SKM-1 treated with dmso at 0.1 percent for 144 hours (cell line): ENCODE measurements at regions not wholly inside any gene's neighbourhood (a gene's known extent, or its start where the extent isn't known, plus 50 kb on each side); places are given as distances from the start of the nearest gene placed in this dataset.
A peak's percentile ranks its signal among the peaks of the same experiment; 100 is the strongest.
"Not testable (repeated sequence)": the region's sequence is repeated elsewhere in the genome, so short reads cannot be mapped to it uniquely, and the experiment has no call there.

Experiments used
- DNase-seq: peaks from one replicate; lab custom pipeline; 2025; ENCODE audit not compliant: unreplicated experiment; lab: John Stamatoyannopoulos, UW

DNA sequence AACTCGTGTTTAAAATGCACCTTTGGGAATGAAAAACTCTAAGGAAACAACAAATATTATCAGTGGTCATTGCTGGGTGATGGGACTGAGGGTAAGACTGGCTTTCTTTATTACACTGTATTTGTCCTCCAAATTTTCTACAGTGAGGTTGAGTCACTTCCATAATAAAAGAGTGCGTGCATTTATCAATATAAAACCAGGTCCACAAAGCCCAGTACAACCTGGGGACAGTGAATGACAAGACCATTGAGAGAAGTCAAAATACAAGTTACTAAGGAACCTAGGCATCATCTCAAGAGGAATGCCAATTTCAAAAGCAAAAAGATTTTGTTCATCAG, 76.4 kb downstream of the MAGED4 start:
- no peak for DNase-seq

DNA sequence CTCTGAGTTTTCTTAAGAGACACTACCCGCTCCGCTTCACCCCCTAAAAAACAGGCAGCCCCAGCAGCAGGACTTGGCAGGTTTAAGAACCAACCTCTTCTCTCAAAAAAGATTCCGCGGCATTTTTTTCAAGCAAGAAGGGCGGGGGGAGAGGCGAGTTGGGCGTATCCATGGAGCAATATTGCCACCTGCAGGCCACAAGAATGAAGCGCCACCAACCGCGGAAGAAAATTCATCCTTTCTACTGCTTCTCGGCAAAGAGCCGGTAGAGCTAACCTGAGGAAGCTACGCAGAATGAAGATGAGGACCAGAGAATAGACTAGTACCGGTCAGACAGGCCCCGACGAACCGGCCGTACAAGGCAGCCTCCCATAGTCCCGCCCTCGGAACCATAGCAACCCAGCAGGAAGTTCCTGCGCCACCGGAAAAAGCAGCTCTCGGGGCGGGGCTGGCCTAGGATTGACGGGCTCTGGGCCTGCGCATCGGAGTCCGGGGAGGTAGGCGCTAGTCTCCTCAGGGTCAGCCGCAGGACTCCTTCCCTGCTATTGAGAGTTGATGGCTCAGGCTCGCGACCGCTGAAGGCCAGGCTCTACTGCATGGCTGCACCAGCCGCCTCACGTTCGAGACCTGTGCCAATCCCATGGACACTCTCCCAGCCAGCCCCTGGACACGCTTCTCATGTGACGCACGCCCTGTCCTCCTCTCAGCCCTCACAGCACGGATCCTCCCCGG, 76.9 kb downstream of the MAGED4 start:
- peak; percentile 45 for DNase-seq

DNA sequence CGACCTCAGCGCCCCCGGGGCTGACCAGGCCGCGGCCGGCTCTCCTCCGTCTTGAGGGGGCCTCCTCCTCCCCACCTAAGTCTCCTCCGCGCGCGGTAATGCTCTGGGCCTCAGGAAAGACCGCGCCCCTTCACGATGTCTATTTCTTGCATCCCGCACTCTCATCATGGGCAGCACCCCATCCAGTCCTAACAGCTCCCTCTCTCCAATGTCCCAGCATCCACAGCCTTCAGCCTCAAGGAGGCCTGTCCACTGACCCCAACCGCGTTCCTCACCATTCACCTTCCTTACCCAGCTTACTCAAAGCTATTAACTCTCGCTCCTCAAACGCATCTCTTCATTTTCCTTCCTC, 77.5 kb downstream of the MAGED4 start:
- DNase-seq = no peak

DNA sequence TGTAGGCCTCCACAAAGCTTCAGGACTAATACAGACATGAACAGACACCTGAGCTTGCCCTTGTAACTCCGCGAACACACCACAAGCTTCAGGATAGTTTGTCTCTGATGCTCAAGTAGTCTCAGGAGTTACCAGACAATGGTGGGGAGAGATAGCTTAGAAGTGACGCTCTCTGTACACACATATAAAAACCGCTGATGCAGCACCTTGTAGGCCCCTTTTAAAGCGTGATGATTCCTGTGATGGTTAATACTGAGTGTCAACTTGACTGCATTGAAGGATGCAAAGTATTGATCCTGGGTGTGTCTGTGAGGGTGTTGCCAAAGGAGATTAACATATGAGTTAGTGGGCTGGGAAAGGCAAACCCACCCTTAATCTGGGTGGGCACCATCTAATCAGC, 78.7 kb downstream of the MAGED4 start:
- DNase-seq = no peak

DNA sequence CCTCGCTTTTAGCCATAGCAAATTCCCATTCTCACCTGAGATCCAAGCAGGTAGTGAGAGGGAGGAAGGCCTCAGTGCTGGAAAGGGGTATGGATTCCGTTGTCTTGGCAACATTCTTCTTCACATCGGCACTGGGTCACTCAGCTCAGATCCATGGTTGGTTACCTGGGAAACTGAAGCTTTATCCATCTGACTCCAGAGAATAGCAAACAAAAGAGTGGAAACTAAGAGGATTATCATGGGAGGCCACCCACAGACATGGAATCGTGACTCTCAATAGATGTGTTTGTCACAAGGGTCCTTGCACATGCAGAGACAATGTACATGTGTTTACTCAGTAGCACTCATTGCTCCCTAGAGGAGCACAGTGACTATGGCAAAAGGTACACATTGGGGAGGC, 81.0 kb downstream of the MAGED4 start:
- no peak for DNase-seq

DNA sequence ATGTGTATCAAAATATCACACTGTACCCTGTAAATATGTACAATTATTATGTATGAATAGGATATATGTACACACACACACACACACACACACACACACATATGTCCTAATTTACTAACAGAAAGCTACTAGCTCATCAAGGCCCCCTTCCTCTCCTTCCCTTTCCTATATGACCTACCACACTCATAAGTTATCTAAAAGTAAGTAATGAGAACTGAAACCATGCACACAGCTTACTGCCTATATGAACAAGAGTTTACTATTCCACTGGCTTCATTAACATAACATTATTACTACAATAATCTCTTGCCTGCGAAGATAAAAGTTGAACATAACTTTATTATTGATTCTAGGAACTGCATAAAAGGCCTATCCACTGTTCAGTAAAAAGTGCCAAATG, 83.8 kb downstream of the MAGED4 start:
- DNase-seq = not testable (repeated sequence)

DNA sequence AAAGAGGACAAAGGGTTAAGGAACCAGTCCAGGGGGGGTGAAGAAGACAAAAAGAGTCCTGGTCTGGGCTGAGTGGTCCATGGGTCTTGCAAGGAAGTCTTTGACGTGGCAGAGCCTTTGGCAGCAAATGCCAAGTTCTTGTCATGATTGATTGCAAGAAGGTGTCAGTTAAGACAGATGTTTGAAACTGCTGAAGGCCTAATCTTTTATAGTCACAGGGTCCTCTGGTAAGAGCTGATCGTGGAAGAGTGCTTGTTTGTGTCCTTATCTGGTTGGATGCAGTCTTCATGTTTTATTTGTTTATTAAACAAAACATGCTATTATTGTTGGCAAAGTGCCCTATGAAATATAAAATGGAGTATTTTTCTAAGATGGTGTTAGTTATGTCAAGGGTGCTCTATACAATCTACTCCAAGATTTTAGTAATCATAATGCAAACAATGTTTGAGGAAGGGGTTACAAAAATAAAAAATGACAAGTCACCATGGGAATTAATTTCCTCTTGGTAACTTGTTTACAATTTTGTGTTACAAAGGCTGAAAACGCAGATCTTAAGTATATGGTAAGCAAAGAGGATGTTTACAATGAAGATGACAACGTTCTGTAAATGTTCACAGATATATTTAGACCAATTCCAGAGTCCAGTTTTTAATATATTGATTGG, 85.9 kb downstream of the MAGED4 start:
- DNase-seq = no peak

DNA sequence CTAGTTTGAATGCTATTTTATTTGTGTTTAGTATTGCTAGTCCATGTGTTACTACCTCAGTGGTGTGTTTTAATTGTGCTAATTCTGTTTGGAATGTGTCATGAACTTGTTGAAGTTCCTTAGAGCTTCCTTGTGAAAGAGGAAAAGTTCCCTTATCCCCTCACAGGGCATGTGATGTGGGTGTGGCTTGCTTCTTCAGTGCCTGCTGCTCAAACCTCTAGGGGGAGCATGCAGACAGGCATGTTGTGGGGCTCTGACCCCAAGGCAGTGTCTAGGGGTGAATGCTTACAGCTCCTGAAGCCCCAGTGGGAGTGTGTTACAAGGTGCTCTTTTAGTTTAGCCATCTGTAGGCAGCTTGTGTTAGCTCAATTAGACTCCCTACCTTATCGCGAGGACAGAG, 86.5 kb downstream of the MAGED4 start:
- DNase-seq = peak; percentile 13

DNA sequence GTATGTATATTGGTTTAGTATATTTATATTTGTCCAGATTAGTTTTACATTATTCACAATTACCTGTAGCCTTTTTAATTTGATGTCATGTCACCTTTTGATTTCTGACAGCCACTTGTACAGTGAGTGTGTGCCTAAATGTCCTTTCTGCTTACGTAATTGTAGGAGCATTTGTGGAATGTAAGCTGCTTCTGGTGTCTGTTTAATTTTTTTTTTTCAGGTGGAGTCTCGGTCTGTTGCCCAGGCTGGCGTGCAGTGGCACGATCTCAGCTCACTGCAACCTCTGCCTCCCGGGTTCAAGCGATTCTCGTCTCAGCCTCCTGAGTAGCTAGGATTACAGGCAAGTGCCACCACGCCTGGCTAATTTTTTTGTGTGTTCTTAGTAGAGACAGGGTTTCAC, 91.2 kb upstream of the XAGE2 start:
- DNase-seq = no peak

DNA sequence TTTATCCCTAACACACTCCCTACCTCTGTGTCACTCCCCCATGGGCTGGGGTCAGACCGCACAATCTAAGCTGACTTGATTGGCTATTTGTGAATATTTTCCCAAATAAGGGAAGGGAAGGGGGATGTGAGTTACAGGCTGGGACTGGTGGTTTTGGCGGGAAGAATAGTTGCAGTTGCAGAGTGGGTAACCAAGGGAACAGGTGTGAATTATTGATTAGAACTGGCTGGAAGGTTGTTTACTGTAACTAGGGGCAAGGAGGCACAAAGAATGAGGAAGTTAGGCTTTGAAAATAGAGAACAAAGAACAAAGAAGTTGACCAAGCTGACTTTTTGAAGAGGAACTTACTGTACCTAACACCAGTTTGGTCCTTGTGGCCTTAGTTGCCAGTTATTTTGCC, 88.0 kb upstream of the XAGE2 start:
- peak; percentile 86 for DNase-seq

DNA sequence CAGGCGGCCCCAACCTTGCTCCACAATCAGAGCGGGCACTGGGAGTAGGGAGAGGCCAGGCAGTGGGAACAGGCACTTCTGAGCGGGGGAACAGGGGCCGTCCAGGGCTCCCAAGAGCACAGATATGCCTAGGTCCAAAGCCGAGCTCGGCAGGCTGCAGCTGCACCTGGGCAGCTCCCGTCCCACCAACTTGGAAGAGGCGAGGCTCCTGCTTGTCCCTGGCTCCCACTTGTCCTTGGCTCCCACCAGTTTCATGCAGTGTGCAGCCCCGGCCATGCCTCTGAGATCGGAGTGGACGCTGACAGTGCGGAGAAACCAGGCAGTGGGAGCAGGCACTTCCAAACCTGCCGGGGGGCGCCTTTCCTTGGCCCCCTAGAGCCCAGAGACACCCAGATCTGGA, 84.0 kb upstream of the XAGE2 start:
- DNase-seq = no peak

DNA sequence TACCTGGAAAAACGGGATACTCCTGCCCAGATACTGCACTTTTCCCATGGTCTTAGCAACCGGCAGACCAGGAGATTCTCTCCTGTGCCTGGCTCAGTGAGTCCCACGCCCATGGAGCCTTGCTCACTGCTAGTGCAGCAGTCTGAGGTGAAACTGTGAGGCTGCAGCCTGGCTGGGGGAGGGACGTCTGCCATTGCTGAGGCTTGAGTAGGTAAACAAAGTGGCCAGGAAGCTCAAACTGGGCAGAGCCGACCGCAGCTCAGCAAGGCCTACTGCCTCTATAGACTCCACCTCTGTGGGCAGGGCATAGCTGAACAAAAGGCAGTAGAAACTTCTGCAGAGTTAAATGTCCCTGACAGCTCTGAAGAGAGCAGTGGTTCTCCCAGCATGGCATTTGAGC, 69.9 kb upstream of the XAGE2 start:
- DNase-seq = not testable (repeated sequence)

DNA sequence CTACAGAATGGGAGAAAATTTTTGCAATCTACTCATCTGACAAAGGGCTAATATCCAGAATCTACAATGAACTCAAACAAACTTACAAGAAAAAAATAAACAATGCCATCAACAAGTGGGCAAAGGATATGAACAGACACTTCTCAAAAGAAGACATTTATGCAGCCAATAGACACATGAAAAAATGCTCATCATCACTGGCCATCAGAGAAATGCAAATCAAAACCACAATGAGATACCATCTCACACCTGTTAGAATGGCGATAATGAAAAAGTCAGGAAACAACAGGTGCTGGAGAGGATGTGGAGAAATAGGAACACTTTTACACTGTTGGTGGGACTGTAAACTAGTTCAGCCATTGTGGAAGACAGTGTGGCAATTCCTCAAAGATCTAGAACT, 60.3 kb upstream of the XAGE2 start:
- DNase-seq = not testable (repeated sequence)
